Astrocyte (in vitro differentiated cells and primary cell): ENCODE measurements at regions not wholly inside any gene's neighbourhood (a gene's known extent, or its start where the extent isn't known, plus 50 kb on each side); places are given as distances from the start of the nearest gene placed in this dataset.

Experiments used
- DNase-seq: peaks from one replicate; pipeline ENCODE4 v3.0.0-alpha.2; 2010; ENCODE audit warnings: low read depth
- FAIRE-seq: peaks from 2 replicates; lab custom pipeline; 2011; peaks lifted over from hg19 to GRCh38; lab: Jason Lieb, UNC
- H2AFZ ChIP-seq: 2 replicates; pipeline ENCODE4 v1.6.0; 2012; ENCODE audit warnings: low read depth, low read length, inconsistent platforms
- H3K27ac ChIP-seq: 2 replicates; pipeline ENCODE4 v1.5.1; 2011; ENCODE audit warnings: low read depth, low read length, inconsistent platforms
- H3K27me3 ChIP-seq: 2 replicates; pipeline ENCODE4 v1.6.0; 2011; ENCODE audit warnings: low read length, inconsistent platforms; ENCODE audit not compliant: insufficient read depth
- H3K36me3 ChIP-seq: 2 replicates; pipeline ENCODE4 v1.5.1; 2011; ENCODE audit warnings: low read length, inconsistent platforms; ENCODE audit not compliant: insufficient read depth
- H3K4me1 ChIP-seq: 2 replicates; pipeline ENCODE4 v1.5.1; 2011; ENCODE audit warnings: low read length, inconsistent platforms; ENCODE audit not compliant: insufficient read depth
- H3K4me2 ChIP-seq: 2 replicates; pipeline ENCODE4 v1.6.0; 2012; ENCODE audit warnings: low read length, inconsistent platforms
- H3K4me3 ChIP-seq: 2 replicates; pipeline ENCODE4 v1.5.1; 2011; ENCODE audit warnings: low read depth, mild to moderate bottlenecking, low read length, inconsistent platforms; ENCODE audit not compliant: insufficient read depth
- H3K79me2 ChIP-seq: 2 replicates; pipeline ENCODE4 v1.6.0; 2012; ENCODE audit warnings: mild to moderate bottlenecking, low read length, inconsistent platforms; ENCODE audit not compliant: insufficient read depth
- H3K9ac ChIP-seq: 2 replicates; pipeline ENCODE4 v1.6.0; 2012; ENCODE audit warnings: mild to moderate bottlenecking, low read length, inconsistent platforms
- H3K9me3 ChIP-seq: 2 replicates; pipeline ENCODE4 v1.5.1; 2012; ENCODE audit warnings: low read depth, mild to moderate bottlenecking, low read length, inconsistent platforms; ENCODE audit not compliant: insufficient read depth
- H4K20me1 ChIP-seq: 2 replicates; pipeline ENCODE4 v1.6.0; 2012; ENCODE audit warnings: low read length, inconsistent platforms; ENCODE audit not compliant: insufficient read depth
- H3K27ac Mint-ChIP-seq: one replicate; pipeline ENCODE4 v1.8.0; 2021; ENCODE audit warnings: mild to moderate bottlenecking, mixed read lengths; ENCODE audit not compliant: unreplicated experiment
- H3K27me3 Mint-ChIP-seq: one replicate; pipeline ENCODE4 v1.8.0; 2021; ENCODE audit warnings: low read depth, mixed read lengths; ENCODE audit not compliant: unreplicated experiment
- H3K36me3 Mint-ChIP-seq: one replicate; pipeline ENCODE4 v1.8.0; 2021; ENCODE audit warnings: low read depth, mixed read lengths; ENCODE audit not compliant: unreplicated experiment
- H3K4me1 Mint-ChIP-seq: one replicate; pipeline ENCODE4 v1.8.0; 2021; ENCODE audit warnings: low read depth, mixed read lengths; ENCODE audit not compliant: unreplicated experiment
- H3K4me3 Mint-ChIP-seq: one replicate; pipeline ENCODE4 v1.8.0; 2021; ENCODE audit warnings: mild to moderate bottlenecking, moderate library complexity, mixed read lengths; ENCODE audit not compliant: unreplicated experiment
- H3K9me3 Mint-ChIP-seq: one replicate; pipeline ENCODE4 v1.8.0; 2021; ENCODE audit warnings: mild to moderate bottlenecking, mixed read lengths; ENCODE audit not compliant: unreplicated experiment
- EZH2 ChIP-seq: IDR thresholded peaks from 2 replicates; pipeline ENCODE4 v1.6.1; 2012; ENCODE audit warnings: mild to moderate bottlenecking, low read length, inconsistent platforms; ENCODE audit not compliant: insufficient read depth
- TF ChIP-seq, protein P1 (sequence below): IDR thresholded peaks from 2 replicates; pipeline ENCODE4 v1.5.1; 2011; ENCODE audit warnings: low read depth, mild to moderate bottlenecking, inconsistent platforms, low read length, moderate library complexity; ENCODE audit not compliant: insufficient read depth

DNA sequence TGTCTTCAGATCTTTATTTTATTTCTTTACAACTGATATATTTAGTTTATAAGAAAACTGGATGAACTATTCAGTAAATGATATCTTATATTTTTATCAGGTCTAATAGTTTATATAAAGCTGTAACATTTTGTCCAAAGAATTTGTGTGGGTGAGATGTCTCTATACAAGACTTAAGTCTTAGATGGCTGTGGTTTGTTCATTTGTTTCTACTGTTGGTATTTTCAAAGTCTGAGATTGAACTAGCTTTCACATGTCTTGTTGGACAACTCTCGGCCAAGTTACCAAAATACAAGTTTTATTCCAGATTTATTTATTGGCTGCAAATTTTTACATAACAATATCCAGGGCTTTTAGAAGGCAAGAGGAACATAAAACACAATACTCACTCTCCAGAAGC lies 286.0 kb downstream of the NR2F1-AS1 start:
- Mint-ChIP-seq H3K27ac (no peak overlapping the region), H3K4me1 (peaks cover 20% of the 10 kb centered on the region), H3K27me3 (no peaks in the 10 kb centered on the region), H3K9me3 (no peaks in the 10 kb centered on the region), H3K36me3 (no peaks in the 10 kb centered on the region), H3K4me3 (no peak overlapping the region)
- no peak for FAIRE-seq
- Histone ChIP-seq H4K20me1 (no peaks in the 10 kb centered on the region), H3K79me2 (no peaks in the 10 kb centered on the region), H3K36me3 (no peaks in the 10 kb centered on the region), H3K27ac (no peak overlapping the region), H2AFZ (no peak overlapping the region), H3K9me3 (no peaks in the 10 kb centered on the region), H3K4me3 (no peak overlapping the region), H3K27me3 (no peaks in the 10 kb centered on the region), H3K9ac (no peak overlapping the region), H3K4me2 (no peak overlapping the region), H3K4me1 (peaks cover 6% of the 10 kb centered on the region)
- TF ChIP-seq EZH2: no peak
- TF ChIP-seq, protein P1, sequence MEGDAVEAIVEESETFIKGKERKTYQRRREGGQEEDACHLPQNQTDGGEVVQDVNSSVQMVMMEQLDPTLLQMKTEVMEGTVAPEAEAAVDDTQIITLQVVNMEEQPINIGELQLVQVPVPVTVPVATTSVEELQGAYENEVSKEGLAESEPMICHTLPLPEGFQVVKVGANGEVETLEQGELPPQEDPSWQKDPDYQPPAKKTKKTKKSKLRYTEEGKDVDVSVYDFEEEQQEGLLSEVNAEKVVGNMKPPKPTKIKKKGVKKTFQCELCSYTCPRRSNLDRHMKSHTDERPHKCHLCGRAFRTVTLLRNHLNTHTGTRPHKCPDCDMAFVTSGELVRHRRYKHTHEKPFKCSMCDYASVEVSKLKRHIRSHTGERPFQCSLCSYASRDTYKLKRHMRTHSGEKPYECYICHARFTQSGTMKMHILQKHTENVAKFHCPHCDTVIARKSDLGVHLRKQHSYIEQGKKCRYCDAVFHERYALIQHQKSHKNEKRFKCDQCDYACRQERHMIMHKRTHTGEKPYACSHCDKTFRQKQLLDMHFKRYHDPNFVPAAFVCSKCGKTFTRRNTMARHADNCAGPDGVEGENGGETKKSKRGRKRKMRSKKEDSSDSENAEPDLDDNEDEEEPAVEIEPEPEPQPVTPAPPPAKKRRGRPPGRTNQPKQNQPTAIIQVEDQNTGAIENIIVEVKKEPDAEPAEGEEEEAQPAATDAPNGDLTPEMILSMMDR: no peak
- DNase-seq: peak; percentile 34

DNA sequence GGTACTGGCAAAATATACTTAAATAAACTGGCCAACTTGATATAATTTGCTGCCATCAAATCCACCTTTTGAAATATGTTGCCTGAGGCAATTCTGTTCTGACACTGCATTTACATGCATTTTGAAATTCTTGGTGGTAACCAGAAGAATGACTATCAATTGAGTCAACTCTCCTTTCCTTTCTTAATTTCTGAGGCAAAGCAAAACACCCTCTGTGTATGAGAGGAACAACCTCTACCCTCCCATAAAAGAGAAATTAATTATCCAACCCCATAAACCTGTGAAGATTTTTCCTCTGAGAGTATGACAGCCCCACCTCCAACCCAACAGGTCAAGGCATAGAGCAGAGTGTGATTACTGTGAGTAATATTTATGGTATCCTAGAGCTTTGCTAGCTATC lies 286.8 kb downstream of the NR2F1-AS1 start:
- no peaks in the 10 kb centered on the region for H3K4me1 ChIP-seq
- Mint-ChIP-seq H3K27ac (peak overlapping the region; percentile 5), H3K4me1 (peaks cover 14% of the 10 kb centered on the region), H3K4me3 (no peak overlapping the region), H3K9me3 (no peaks in the 10 kb centered on the region), H3K36me3 (no peaks in the 10 kb centered on the region), H3K27me3 (no peaks in the 10 kb centered on the region)
- FAIRE-seq (peak; percentile 93), DNase-seq (peak; percentile 58)
- no peaks in the 10 kb centered on the region for H3K79me2 ChIP-seq
- H3K36me3 ChIP-seq: no peaks in the 10 kb centered on the region
- no peaks in the 10 kb centered on the region for H4K20me1 ChIP-seq
- no peaks in the 10 kb centered on the region for H3K27me3 ChIP-seq
- H3K27ac ChIP-seq: no peak overlapping the region
- no peak for TF ChIP-seq EZH2
- no peak overlapping the region for H2AFZ ChIP-seq
- no peaks in the 10 kb centered on the region for H3K9me3 ChIP-seq
- no peak overlapping the region for H3K4me3 ChIP-seq
- peak overlapping the region; percentile 12 for H3K4me2 ChIP-seq
- no peak overlapping the region for H3K9ac ChIP-seq

DNA sequence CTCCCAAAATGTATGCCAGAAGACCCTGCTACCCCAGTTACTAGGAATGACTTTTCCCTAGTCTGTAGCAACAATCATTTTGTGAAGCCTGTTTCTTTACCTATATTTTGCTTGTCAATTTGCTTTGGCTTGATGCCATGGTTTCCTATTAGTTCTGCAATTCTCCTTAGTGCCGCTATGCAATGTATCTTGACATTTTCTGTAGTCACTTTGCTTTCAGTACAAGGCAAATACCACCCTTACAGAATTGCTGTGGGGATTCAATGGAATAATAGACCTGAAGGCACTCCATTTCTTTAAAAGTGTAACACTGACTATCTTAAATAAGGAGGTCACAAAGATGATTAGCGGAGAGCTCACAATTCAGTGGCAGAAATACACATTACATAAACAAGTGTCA lies 291.1 kb downstream of the NR2F1-AS1 start:
- FAIRE-seq (no peak), DNase-seq (no peak)
- H3K9me3 ChIP-seq: peaks cover 4% of the 10 kb centered on the region
- H3K36me3 ChIP-seq: no peaks in the 10 kb centered on the region
- TF ChIP-seq, protein P1: no peak
- no peak for TF ChIP-seq EZH2
- Mint-ChIP-seq H3K4me1 (peaks cover 7% of the 10 kb centered on the region), H3K27ac (no peak overlapping the region), H3K36me3 (no peaks in the 10 kb centered on the region), H3K27me3 (no peaks in the 10 kb centered on the region), H3K9me3 (peaks cover 7% of the 10 kb centered on the region), H3K4me3 (no peak overlapping the region)
- no peak overlapping the region for H3K4me2 ChIP-seq
- no peaks in the 10 kb centered on the region for H3K27me3 ChIP-seq
- H2AFZ ChIP-seq: no peak overlapping the region
- H3K79me2 ChIP-seq: no peaks in the 10 kb centered on the region
- H3K4me1 ChIP-seq: no peaks in the 10 kb centered on the region
- H3K4me3 ChIP-seq: no peak overlapping the region
- H4K20me1 ChIP-seq: no peaks in the 10 kb centered on the region
- no peak overlapping the region for H3K27ac ChIP-seq
- no peak overlapping the region for H3K9ac ChIP-seq
